Prostate gland (tissue), 2 donors: ENCODE measurements at regions not wholly inside any gene's neighbourhood (a gene's known extent, or its start where the extent isn't known, plus 50 kb on each side); places are given as distances from the start of the nearest gene placed in this dataset.

Experiments used
- DNase-seq: peaks from one replicate; pipeline ENCODE4 v3.0.0-alpha.2; 2019; ENCODE audit warnings: low spot score
- H3K27ac ChIP-seq, 2 donors: fragments of 200-600 bp; sonication (generic); 2 replicates each; pipeline ENCODE4 v1.5.1; 2017 to 2019
- H3K27me3 ChIP-seq: fragments of 200-600 bp; sonication (generic); replicated peaks from 2 replicates; pipeline ENCODE4 v1.5.1; 2019; ENCODE audit not compliant: insufficient read depth
- H3K36me3 ChIP-seq, 2 donors: fragments of 200-600 bp; sonication (generic); 1 replicate in 1 of 2; 2 replicates in 1 of 2; pipeline versions ENCODE4 v1.5.1 to v1.8.1; 2017 to 2019
- H3K4me1 ChIP-seq: fragments of 200-600 bp; sonication (generic); replicated peaks from 2 replicates; pipeline ENCODE4 v1.5.1; 2019
- H3K4me3 ChIP-seq, 2 donors: fragments of 200-600 bp; sonication (generic); 2 replicates each; pipeline ENCODE4 v1.5.1; 2017 to 2019
- H3K9me3 ChIP-seq: fragments of 200-600 bp; sonication (generic); 2 replicates; pipeline ENCODE4 v1.5.1; 2017
- CTCF ChIP-seq, 4 experiments: fragments of 200-600 bp in 2 of 4; fragments of 450-650 bp in 2 of 4; sonication (generic) in 2 of 4; IDR thresholded peaks; 1 replicate in 3 of 4; 2 replicates in 1 of 4; pipeline ENCODE4 v1.5.1; 2016 to 2019; ENCODE audit warnings: antibody characterized with exemption in 4 of 4, mild to moderate bottlenecking in 2 of 4, moderate library complexity in 2 of 4
- POLR2A ChIP-seq: fragments of 450-650 bp; IDR thresholded peaks from one replicate; pipeline ENCODE4 v1.6.1; 2016; ENCODE audit warnings: antibody characterized with exemption, mild to moderate bottlenecking
- POLR2AphosphoS5 ChIP-seq: sonication (generic); formaldehyde crosslinking; IDR thresholded peaks from one replicate; pipeline ENCODE4 v1.6.1; 2017; ENCODE audit warnings: antibody characterized with exemption
- WGBS: methylation state at CpG from one replicate; pipeline ENCODE4 v1.1.5; 2018; 5-methylcytosine and 5-hydroxymethylcytosine counted together
- intact Hi-C: fragments of 100-400 bp; cut with DNase I; formaldehyde crosslinking; loops from one replicate; pipeline ENCODE4 v1.14.2; 2022

GRCh38 chr4:61068745-61069144, 131.4 kb upstream of the ADGRL3 start:
- no peaks in the 10 kb centered on the region for H3K9me3 ChIP-seq
- no peaks in the 10 kb centered on the region for H3K27me3 ChIP-seq
- 72% methylated on average over 5 of the region's 5 CpGs for WGBS
- H3K4me1 ChIP-seq: no peaks in the 10 kb centered on the region
- no peak for DNase-seq
- no peak for TF ChIP-seq CTCF (IDR thresholded peaks at IDR 0.05)
- TF ChIP-seq POLR2AphosphoS5: no peak
- no peak for TF ChIP-seq POLR2A
- no peaks in the 10 kb centered on the region for H3K36me3 ChIP-seq
- H3K27ac ChIP-seq: no peak overlapping the region
- no peak overlapping the region for H3K4me3 ChIP-seq
- intact Hi-C loops: no loop called here

GRCh38 chr4:61070269-61070668, 129.9 kb upstream of the ADGRL3 start:
- H3K4me1 ChIP-seq: no peaks in the 10 kb centered on the region
- DNase-seq: no peak
- H3K27ac ChIP-seq: no peak overlapping the region
- no peak overlapping the region for H3K4me3 ChIP-seq
- intact Hi-C loops: no loop called here
- WGBS: 86% methylated on average over 3 of the region's 3 CpGs
- H3K36me3 ChIP-seq: no peaks in the 10 kb centered on the region
- no peaks in the 10 kb centered on the region for H3K9me3 ChIP-seq
- TF ChIP-seq CTCF (IDR thresholded peaks at IDR 0.05) (no peak), POLR2AphosphoS5 (no peak), POLR2A (no peak)
- no peaks in the 10 kb centered on the region for H3K27me3 ChIP-seq

GRCh38 chr4:61079427-61079826, 120.7 kb upstream of the ADGRL3 start:
- TF ChIP-seq POLR2AphosphoS5: no peak
- TF ChIP-seq POLR2A: no peak
- no peak for TF ChIP-seq CTCF (IDR thresholded peaks at IDR 0.05)
- no peak overlapping the region for H3K4me3 ChIP-seq
- no peaks in the 10 kb centered on the region for H3K36me3 ChIP-seq
- intact Hi-C loops: no loop called here
- no peaks in the 10 kb centered on the region for H3K27me3 ChIP-seq
- H3K4me1 ChIP-seq: no peaks in the 10 kb centered on the region
- H3K27ac ChIP-seq: no peak overlapping the region
- DNase-seq: no peak
- no peaks in the 10 kb centered on the region for H3K9me3 ChIP-seq

GRCh38 chr4:61079976-61080375, 120.2 kb upstream of the ADGRL3 start:
- no peak overlapping the region for H3K4me3 ChIP-seq
- TF ChIP-seq POLR2A: no peak
- no peak for TF ChIP-seq POLR2AphosphoS5
- TF ChIP-seq CTCF (IDR thresholded peaks at IDR 0.05): no peak
- no peak for DNase-seq
- H3K27ac ChIP-seq: no peak overlapping the region
- H3K27me3 ChIP-seq: no peaks in the 10 kb centered on the region
- WGBS: 91% methylated on average over 2 of the region's 2 CpGs
- no peaks in the 10 kb centered on the region for H3K36me3 ChIP-seq
- H3K9me3 ChIP-seq: no peaks in the 10 kb centered on the region
- intact Hi-C loops: no loop called here
- H3K4me1 ChIP-seq: no peaks in the 10 kb centered on the region

- Histone ChIP-seq H3K27me3 (no peaks in the 10 kb centered on the region), H3K4me3 (no peak overlapping the region), H3K27ac (no peak overlapping the region), H3K4me1 (no peaks in the 10 kb centered on the region), H3K9me3 (no peaks in the 10 kb centered on the region), H3K36me3 (no peaks in the 10 kb centered on the region)
- intact Hi-C loops: no loop called here
- 90% methylated on average over 2 of the region's 2 CpGs for WGBS
- TF ChIP-seq POLR2AphosphoS5 (no peak), POLR2A (no peak), CTCF (IDR thresholded peaks at IDR 0.05) (no peak)
- DNase-seq: no peak
These were observed 114.6 kb upstream of the ADGRL3 start for GRCh38 chr4:61085534-61085933.
